ENCODE measurements at regions not wholly inside any gene's neighbourhood (a gene's known extent, or its start where the extent isn't known, plus 50 kb on each side); places are given as distances from the start of the nearest gene placed in this dataset.

DNA sequence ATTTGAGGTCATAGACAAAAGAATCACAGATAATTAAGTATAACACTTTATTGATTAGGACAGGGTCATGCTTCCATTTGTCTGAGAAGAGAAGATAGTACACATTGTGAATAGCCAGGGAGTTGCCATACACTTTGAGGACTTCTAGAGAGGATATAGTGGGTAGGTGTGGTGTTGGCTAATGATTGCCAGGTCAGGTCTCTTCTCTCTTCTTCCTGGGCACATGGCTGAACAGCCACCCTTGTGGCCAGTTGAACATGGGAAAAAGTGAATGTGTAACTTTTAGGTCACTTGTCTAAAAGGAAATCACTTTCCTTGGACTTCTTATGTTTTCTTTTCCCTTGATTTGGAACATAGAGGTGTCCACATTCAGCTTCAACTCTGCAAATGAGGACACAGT is 772.1 kb upstream of the MAP3K7 start:
- Mint-ChIP-seq H3K4me3 (ENCODE audit: unreplicated experiment) (no peak overlapping the region), H3K36me3 (ENCODE audit: unreplicated experiment) (no peaks in the 10 kb centered on the region), H3K27ac (ENCODE audit: unreplicated experiment) (no peak overlapping the region), H3K4me1 (ENCODE audit: unreplicated experiment) (peaks cover 4% of the 10 kb centered on the region), H3K27me3 (ENCODE audit: unreplicated experiment) (no peaks in the 10 kb centered on the region), H3K9me3 (ENCODE audit: unreplicated experiment) (no peaks in the 10 kb centered on the region)
- DNase-seq (ENCODE audit: extremely low spot score, unreplicated experiment) = no peak
- TF ChIP-seq, protein P1, sequence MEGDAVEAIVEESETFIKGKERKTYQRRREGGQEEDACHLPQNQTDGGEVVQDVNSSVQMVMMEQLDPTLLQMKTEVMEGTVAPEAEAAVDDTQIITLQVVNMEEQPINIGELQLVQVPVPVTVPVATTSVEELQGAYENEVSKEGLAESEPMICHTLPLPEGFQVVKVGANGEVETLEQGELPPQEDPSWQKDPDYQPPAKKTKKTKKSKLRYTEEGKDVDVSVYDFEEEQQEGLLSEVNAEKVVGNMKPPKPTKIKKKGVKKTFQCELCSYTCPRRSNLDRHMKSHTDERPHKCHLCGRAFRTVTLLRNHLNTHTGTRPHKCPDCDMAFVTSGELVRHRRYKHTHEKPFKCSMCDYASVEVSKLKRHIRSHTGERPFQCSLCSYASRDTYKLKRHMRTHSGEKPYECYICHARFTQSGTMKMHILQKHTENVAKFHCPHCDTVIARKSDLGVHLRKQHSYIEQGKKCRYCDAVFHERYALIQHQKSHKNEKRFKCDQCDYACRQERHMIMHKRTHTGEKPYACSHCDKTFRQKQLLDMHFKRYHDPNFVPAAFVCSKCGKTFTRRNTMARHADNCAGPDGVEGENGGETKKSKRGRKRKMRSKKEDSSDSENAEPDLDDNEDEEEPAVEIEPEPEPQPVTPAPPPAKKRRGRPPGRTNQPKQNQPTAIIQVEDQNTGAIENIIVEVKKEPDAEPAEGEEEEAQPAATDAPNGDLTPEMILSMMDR (IDR thresholded peaks at IDR 0.05) = no peak

DNA sequence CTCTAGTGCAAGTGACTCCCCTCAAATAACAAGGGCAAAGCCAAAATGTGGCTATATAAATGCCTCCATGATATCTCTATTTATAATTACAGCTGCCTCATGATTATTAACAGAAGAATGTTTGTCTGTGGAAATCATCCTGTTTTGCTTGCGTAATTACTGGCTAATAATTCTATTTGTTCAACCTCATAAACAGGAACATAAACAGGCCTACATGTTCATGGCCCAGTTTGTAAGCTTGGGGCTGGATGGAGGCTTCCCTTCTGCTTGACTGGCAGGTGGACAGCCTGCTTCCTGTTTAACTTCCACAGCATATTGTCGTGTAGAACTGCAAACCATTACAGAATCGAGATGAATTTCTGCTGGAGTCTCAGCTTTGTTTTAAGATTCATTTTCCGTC is 766.0 kb upstream of the MAP3K7 start:
- peaks cover 10% of the 10 kb centered on the region for H3K4me1 Mint-ChIP-seq (ENCODE audit: unreplicated experiment)
- TF ChIP-seq, protein P1 (IDR thresholded peaks at IDR 0.05) = no peak

DNA sequence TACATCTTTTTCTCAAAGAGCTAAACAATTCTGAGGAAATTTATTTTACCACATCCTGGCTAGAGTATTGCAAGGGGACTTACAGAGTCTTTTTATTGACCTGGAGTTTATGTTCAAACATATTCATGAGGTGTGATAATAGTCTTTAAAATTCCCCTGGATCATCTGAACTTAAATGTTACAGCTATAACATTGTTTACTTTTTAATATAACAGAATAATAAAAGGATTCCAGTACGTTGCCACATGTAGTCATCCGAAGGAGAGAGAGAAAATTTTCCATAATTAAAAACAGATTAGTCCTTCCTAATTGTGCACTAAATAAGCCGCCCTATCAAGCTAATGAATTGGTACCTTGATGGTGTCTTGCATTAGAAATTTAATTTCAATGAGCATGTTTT is 765.4 kb upstream of the MAP3K7 start:
- Mint-ChIP-seq H3K4me3 (ENCODE audit: unreplicated experiment) (no peak overlapping the region), H3K27me3 (ENCODE audit: unreplicated experiment) (no peaks in the 10 kb centered on the region), H3K9me3 (ENCODE audit: unreplicated experiment) (peaks cover 7% of the 10 kb centered on the region), H3K4me1 (ENCODE audit: unreplicated experiment) (peaks cover 10% of the 10 kb centered on the region), H3K27ac (ENCODE audit: unreplicated experiment) (no peak overlapping the region), H3K36me3 (ENCODE audit: unreplicated experiment) (no peaks in the 10 kb centered on the region)
- TF ChIP-seq, protein P1 (IDR thresholded peaks at IDR 0.05) = no peak
- no peak for DNase-seq (ENCODE audit: extremely low spot score, unreplicated experiment)

More for the DNA sequence above, 766.0 kb upstream of the MAP3K7 start:
- DNase-seq (ENCODE audit: extremely low spot score, unreplicated experiment) = no peak
- no peaks in the 10 kb centered on the region for H3K27me3 Mint-ChIP-seq (ENCODE audit: unreplicated experiment)
- no peak overlapping the region for H3K27ac Mint-ChIP-seq (ENCODE audit: unreplicated experiment)
- no peaks in the 10 kb centered on the region for H3K36me3 Mint-ChIP-seq (ENCODE audit: unreplicated experiment)
- no peak overlapping the region for H3K4me3 Mint-ChIP-seq (ENCODE audit: unreplicated experiment)
- peaks cover 7% of the 10 kb centered on the region for H3K9me3 Mint-ChIP-seq (ENCODE audit: unreplicated experiment)

DNA sequence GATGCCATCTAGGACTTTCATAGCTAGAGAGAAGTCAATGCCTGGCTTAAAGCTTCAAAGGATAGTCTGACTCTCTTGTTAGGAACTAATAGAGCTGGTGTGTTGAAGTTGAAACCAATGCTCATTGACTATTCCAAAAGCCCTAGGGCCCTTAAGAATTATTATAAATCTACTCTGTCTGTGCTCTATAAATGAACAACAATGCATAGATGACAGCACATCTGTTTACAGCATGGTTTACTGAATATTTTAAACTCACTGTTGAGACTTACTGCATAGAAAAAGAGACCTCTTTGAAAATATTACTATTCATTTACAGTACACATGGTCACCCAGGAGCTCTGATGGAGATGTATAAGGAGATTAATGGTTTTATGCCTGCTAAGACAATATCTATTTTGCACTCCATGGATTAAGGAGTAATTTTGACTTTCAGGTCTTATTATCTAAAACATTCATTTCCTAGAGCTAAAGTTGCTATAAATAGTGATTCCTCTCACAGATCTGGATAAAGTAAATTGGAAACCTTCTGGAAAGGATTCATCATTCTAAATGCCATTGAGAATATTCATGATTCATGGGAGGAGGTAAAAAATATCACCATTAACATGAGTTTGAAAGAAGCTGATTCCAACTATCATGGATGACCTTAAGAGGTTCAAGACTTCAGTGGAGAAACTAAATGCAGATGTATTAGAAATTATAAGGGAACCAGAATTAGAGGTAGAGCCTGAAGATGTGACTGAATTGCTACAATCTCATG is 763.5 kb upstream of the MAP3K7 start:
- TF ChIP-seq, protein P1 (IDR thresholded peaks at IDR 0.05) = no peak
- H3K27ac Mint-ChIP-seq (ENCODE audit: unreplicated experiment) = no peak overlapping the region
- no peaks in the 10 kb centered on the region for H3K36me3 Mint-ChIP-seq (ENCODE audit: unreplicated experiment)
- H3K27me3 Mint-ChIP-seq (ENCODE audit: unreplicated experiment) = no peaks in the 10 kb centered on the region
- peaks cover 10% of the 10 kb centered on the region for H3K4me1 Mint-ChIP-seq (ENCODE audit: unreplicated experiment)
- no peak for DNase-seq (ENCODE audit: extremely low spot score, unreplicated experiment)
- peaks cover 7% of the 10 kb centered on the region for H3K9me3 Mint-ChIP-seq (ENCODE audit: unreplicated experiment)
- no peak overlapping the region for H3K4me3 Mint-ChIP-seq (ENCODE audit: unreplicated experiment)

DNA sequence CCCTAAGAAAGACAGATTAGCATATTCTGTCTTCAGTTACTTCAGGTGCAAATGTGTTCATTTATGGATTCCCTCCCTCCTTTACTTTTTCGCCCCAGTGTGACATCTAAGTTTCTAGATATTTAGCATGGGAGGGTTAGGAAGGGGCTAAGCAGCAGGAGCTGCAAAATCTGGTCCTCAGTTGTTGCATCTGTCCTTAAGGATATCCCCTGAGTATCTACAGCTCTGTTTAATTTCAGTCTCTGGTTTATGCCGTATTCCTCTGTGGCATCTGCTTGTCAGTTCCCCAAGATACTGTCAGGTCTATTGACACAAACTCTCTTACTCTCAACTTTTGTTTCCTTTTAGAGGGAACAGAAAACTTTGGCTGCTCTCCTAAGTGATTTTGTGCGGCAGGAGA is 754.6 kb upstream of the MAP3K7 start:
- Mint-ChIP-seq H3K36me3 (ENCODE audit: unreplicated experiment) (peaks cover 7% of the 10 kb centered on the region), H3K27ac (ENCODE audit: unreplicated experiment) (no peak overlapping the region), H3K4me3 (ENCODE audit: unreplicated experiment) (no peak overlapping the region), H3K4me1 (ENCODE audit: unreplicated experiment) (peaks cover 10% of the 10 kb centered on the region), H3K27me3 (ENCODE audit: unreplicated experiment) (no peaks in the 10 kb centered on the region), H3K9me3 (ENCODE audit: unreplicated experiment) (peaks cover 9% of the 10 kb centered on the region)
- TF ChIP-seq, protein P1 (IDR thresholded peaks at IDR 0.05) = no peak
- DNase-seq (ENCODE audit: extremely low spot score, unreplicated experiment) = no peak

Measured in osteocyte (in vitro differentiated cells).